HCT116 (cell line): ENCODE measurements at regions not wholly inside any gene's neighbourhood (a gene's known extent, or its start where the extent isn't known, plus 50 kb on each side); places are given as distances from the start of the nearest gene placed in this dataset.

Experiments used
- ATAC-seq: fragments of 200-7000 bp; cut with Tn5 transposase; 2 replicates; pipeline ENCODE4 v1.9.1; 2020; ENCODE audit warnings: mild to moderate bottlenecking, moderate library complexity
- BruUV-seq: library from RNA; stranded (reverse); fragments of 400-500 nt; replicated peaks from 2 replicates; lab custom pipeline; 2021; lab: Mats Ljungman, UMichigan
- CTCF ChIA-PET: fragments of 300-600 bp; sonication (Branson Sonifier 250); formaldehyde crosslinking; loops from one replicate; lab custom pipeline; 2021; ENCODE audit warnings: antibody characterized with exemption; lab: Charles Lee
- POLR2A ChIA-PET: fragments of 300-600, 350-600 bp; sonication (Branson Sonifier 250); formaldehyde crosslinking; loops from one replicate; lab custom pipeline; 2021; ENCODE audit warnings: antibody characterized with exemption; lab: Charles Lee
- RAD21 ChIA-PET, 2 experiments: fragments of 300-600 bp; sonication (Branson Sonifier 250); formaldehyde crosslinking; loops; one replicate each; lab custom pipeline; 2023; ENCODE audit warnings: low total read pairs in 2 of 2; ENCODE audit not compliant: uncharacterized antibody in 2 of 2, unreplicated experiment in 2 of 2, low non-redundant PET in 1 of 2; lab: Charles Lee
- DNase-seq: peaks from one replicate; pipeline ENCODE4 v3.0.0-alpha.2; 2010; ENCODE audit warnings: low read depth, low spot score
- H2AFZ ChIP-seq: fragments of 200-600 bp; shearing (Covaris generic), sonication (generic); 2 replicates; pipeline ENCODE4 v1.6.1; 2017; ENCODE audit warnings: low read depth, mixed run types, mixed read lengths, antibody characterized with exemption, low read length; ENCODE audit not compliant: poor library complexity, severe bottlenecking
- H3K27ac ChIP-seq: 2 replicates; pipeline ENCODE4 v1.5.1; 2012; ENCODE audit warnings: low read depth, low read length
- H3K27me3 ChIP-seq: fragments of 200-600 bp; sonication (generic); 2 replicates; pipeline ENCODE4 v1.6.1; 2016; ENCODE audit warnings: mixed run types, low read length, mixed read lengths; ENCODE audit not compliant: insufficient read depth
- H3K36me3 ChIP-seq, 2 experiments: fragments of 200-500 bp in 1 of 2; fragments of 200-600 bp in 1 of 2; sonication (Bioruptor generic) in 1 of 2; sonication (generic) in 1 of 2; 2 replicates each; pipeline versions ENCODE4 v1.5.1 to v1.6.1; 2014 to 2016; ENCODE audit warnings: low read length in 2 of 2, inconsistent platforms in 1 of 2, mixed read lengths in 1 of 2, mixed run types in 1 of 2; ENCODE audit not compliant: insufficient read depth in 2 of 2, control insufficient read depth in 1 of 2
- H3K4me1 ChIP-seq, 2 experiments: fragments of 200-600 bp in 1 of 2; sonication (generic) in 1 of 2; 2 replicates each; pipeline versions ENCODE4 v1.5.1 to v1.6.1; 2012 to 2017; ENCODE audit warnings: low read length in 2 of 2, inconsistent platforms in 1 of 2, mild to moderate bottlenecking in 1 of 2, mixed read lengths in 1 of 2, mixed run types in 1 of 2, moderate library complexity in 1 of 2; ENCODE audit not compliant: insufficient read depth in 2 of 2, control insufficient read depth in 1 of 2
- H3K4me2 ChIP-seq: fragments of 200-600 bp; sonication (generic); 2 replicates; pipeline ENCODE4 v1.6.1; 2017; ENCODE audit warnings: mixed run types, low read length, mixed read lengths
- H3K4me3 ChIP-seq, 2 experiments: fragments of 200-600 bp in 1 of 2; sonication (generic) in 1 of 2; replicated peaks in 1 of 2; 2 replicates each; pipeline ENCODE4 v1.5.1; 2011 to 2016; ENCODE audit warnings: low read length in 2 of 2, control low read depth in 1 of 2, low read depth in 1 of 2, mild to moderate bottlenecking in 1 of 2, mixed read lengths in 1 of 2, mixed run types in 1 of 2
- H3K79me2 ChIP-seq: fragments of 200-600 bp; sonication (generic); 2 replicates; pipeline ENCODE4 v1.6.1; 2017; ENCODE audit warnings: mild to moderate bottlenecking, mixed run types, low read length, moderate library complexity, mixed read lengths; ENCODE audit not compliant: insufficient read depth
- H3K9ac ChIP-seq: fragments of 200-600 bp; sonication (generic); 2 replicates; pipeline ENCODE4 v1.6.1; 2016; ENCODE audit warnings: low read length, mixed read lengths
- H3K9me2 ChIP-seq: fragments of 200-600 bp; sonication (generic), shearing (Covaris generic); 2 replicates; pipeline ENCODE4 v1.6.1; 2017; ENCODE audit warnings: mixed run types, mild to moderate bottlenecking, moderate library complexity; ENCODE audit not compliant: insufficient read depth
- H3K9me3 ChIP-seq, 2 experiments: fragments of 200-500 bp in 1 of 2; fragments of 200-600 bp in 1 of 2; sonication (Bioruptor generic) in 1 of 2; sonication (generic) in 1 of 2; 2 replicates each; pipeline ENCODE4 v1.6.1; 2014 to 2017; ENCODE audit warnings: low read length in 2 of 2, mixed read lengths in 2 of 2, inconsistent platforms in 1 of 2, low read depth in 1 of 2, mild to moderate bottlenecking in 1 of 2, mixed run types in 1 of 2, moderate library complexity in 1 of 2; ENCODE audit not compliant: control insufficient read depth in 1 of 2, insufficient read depth in 1 of 2
- H4K20me1 ChIP-seq: fragments of 200-600 bp; sonication (generic), shearing (Covaris generic); 2 replicates; pipeline ENCODE4 v1.6.1; 2017; ENCODE audit warnings: mixed run types, mild to moderate bottlenecking, moderate library complexity; ENCODE audit not compliant: insufficient read depth
- CBX3 ChIP-seq: IDR thresholded peaks from 2 replicates; pipeline ENCODE4 v1.6.1; 2012; ENCODE audit warnings: low read depth
- EZH2 ChIP-seq: fragments of 200-600 bp; sonication (generic); IDR thresholded peaks from 2 replicates; pipeline ENCODE4 v1.6.1; 2017; ENCODE audit warnings: antibody characterized with exemption, mixed run types
- FOSL1 ChIP-seq: IDR thresholded peaks from 2 replicates; pipeline ENCODE4 v1.6.1; 2012; ENCODE audit warnings: low read depth
- MAX ChIP-seq: IDR thresholded peaks from 2 replicates; pipeline ENCODE4 v1.6.1; 2012
- POLR2A ChIP-seq: IDR thresholded peaks from 2 replicates; pipeline ENCODE4 v1.7.0; 2011; ENCODE audit warnings: borderline replicate concordance; ENCODE audit not compliant: insufficient read depth, insufficient read length; ENCODE audit errors: extremely low read depth
- RAD21 ChIP-seq: IDR thresholded peaks from 2 replicates; pipeline ENCODE4 v1.6.1; 2012; ENCODE audit warnings: low read depth, mild to moderate bottlenecking
- REST ChIP-seq: IDR thresholded peaks from 2 replicates; pipeline ENCODE4 v1.6.1; 2012; ENCODE audit warnings: low read depth
- SIN3A ChIP-seq: IDR thresholded peaks from 2 replicates; pipeline ENCODE4 v1.6.1; 2012; ENCODE audit warnings: low read depth
- SP1 ChIP-seq: IDR thresholded peaks from 2 replicates; pipeline ENCODE4 v1.6.1; 2012; ENCODE audit warnings: low read depth
- TCF7L2 ChIP-seq: IDR thresholded peaks from 2 replicates; pipeline ENCODE4 v1.7.0; 2011; ENCODE audit warnings: borderline replicate concordance, inconsistent platforms; ENCODE audit not compliant: insufficient read depth, insufficient read length; ENCODE audit errors: extremely low read depth
- YY1 ChIP-seq: IDR thresholded peaks from 2 replicates; pipeline ENCODE4 v1.6.1; 2011; ENCODE audit warnings: low read length, low read depth, moderate library complexity, mild to moderate bottlenecking; ENCODE audit not compliant: insufficient replicate concordance; ENCODE audit errors: extremely low read depth
- ZNF274 ChIP-seq: fragments of 200-500 bp; sonication (Bioruptor generic); IDR thresholded peaks from 2 replicates; pipeline ENCODE4 v1.6.1; 2014; ENCODE audit warnings: mild to moderate bottlenecking, low read depth, low read length, inconsistent platforms
- intact Hi-C: fragments of 100-400 bp; cut with micrococcal nuclease; formaldehyde crosslinking; loops from 2 replicates; pipeline ENCODE4 v1.10.0; 2022

GRCh38 chr6:87918461-87918941, 129.1 kb upstream of the SPACA1 start:
- CTCF ChIA-PET, result no interaction called here

GRCh38 chr6:87917886-87918285, 129.8 kb upstream of the SPACA1 start:
- Histone ChIP-seq H3K4me1 (no peaks in the 10 kb centered on the region), H3K9ac (no peak overlapping the region), H3K27ac (no peak overlapping the region), H3K4me3 (no peak overlapping the region), H3K36me3 (no peaks in the 10 kb centered on the region), H3K27me3 (peaks cover 3% of the 10 kb centered on the region; the same call in 1 of the 2 replicates), H3K9me2 (no peaks in the 10 kb centered on the region), H4K20me1 (no peaks in the 10 kb centered on the region), H3K4me2 (no peak overlapping the region), H3K79me2 (no peaks in the 10 kb centered on the region), H3K9me3 (no peaks in the 10 kb centered on the region), H2AFZ (no peak overlapping the region)
- ATAC-seq, result no peak
- ChIA-PET CTCF (no interaction called here), RAD21 (no interaction called here), POLR2A (interaction anchor here (0.6 kb wide), 1 partner anchor 10 kb away, joined by 3 read pairs; no protein-coding TSS in a partner anchor)
- intact Hi-C loops, result no loop called here
- no peak for DNase-seq
- no peak for TF ChIP-seq ZNF274
- TF ChIP-seq MAX, result no peak
- no peak for TF ChIP-seq SIN3A
- TF ChIP-seq EZH2, result no peak
- no peak for TF ChIP-seq FOSL1
- no peak for TF ChIP-seq CBX3
- no peak for TF ChIP-seq YY1
- TF ChIP-seq TCF7L2, result no peak
- TF ChIP-seq REST, result no peak
- BruUV-seq, result no TSS peak

More at GRCh38 chr6:87918461-87918941, 129.1 kb upstream of the SPACA1 start:
- Histone ChIP-seq H4K20me1 (no peaks in the 10 kb centered on the region), H3K9me2 (no peaks in the 10 kb centered on the region), H2AFZ (no peak overlapping the region), H3K27me3 (peaks cover 3% of the 10 kb centered on the region; the same call in 1 of the 2 replicates), H3K4me2 (no peak overlapping the region), H3K9ac (no peak overlapping the region), H3K9me3 (no peaks in the 10 kb centered on the region), H3K79me2 (no peaks in the 10 kb centered on the region), H3K4me1 (no peaks in the 10 kb centered on the region), H3K27ac (no peak overlapping the region), H3K36me3 (no peaks in the 10 kb centered on the region), H3K4me3 (no peak overlapping the region)
- intact Hi-C loops, result no loop called here
- no peak for DNase-seq
- ChIA-PET RAD21 (no interaction called here), POLR2A (no interaction called here)
- no peak for ATAC-seq
- no TSS peak for BruUV-seq
- no peak for TF ChIP-seq POLR2A
- TF ChIP-seq SP1, result no peak
- no peak for TF ChIP-seq CBX3
- no peak for TF ChIP-seq TCF7L2
- TF ChIP-seq RAD21, result no peak
